Vagina (tissue), 2 donors: ENCODE measurements at regions not wholly inside any gene's neighbourhood (a gene's known extent, or its start where the extent isn't known, plus 50 kb on each side); places are given as distances from the start of the nearest gene placed in this dataset.

Experiments used
- DNase-seq, 2 donors: peaks; one replicate each; pipeline ENCODE4 v3.0.0-alpha.2; 2017; ENCODE audit errors: extremely low spot score in 2 of 2
- H3K27ac ChIP-seq: fragments of 200-600 bp; sonication (generic); one replicate; pipeline ENCODE4 v1.5.1; 2019
- H3K27me3 ChIP-seq: fragments of 200-600 bp; sonication (generic); one replicate; pipeline ENCODE4 v1.5.1; 2019
- H3K36me3 ChIP-seq, 2 donors: fragments of 200-600 bp; sonication (generic); one replicate each; pipeline ENCODE4 v1.5.1; 2017 to 2019
- H3K4me1 ChIP-seq: fragments of 200-600 bp; sonication (generic); one replicate; pipeline ENCODE4 v1.5.1; 2019
- H3K4me3 ChIP-seq, 2 donors: fragments of 200-600 bp; sonication (generic); 1 replicate in 1 of 2; 2 replicates in 1 of 2; pipeline ENCODE4 v1.5.1; 2016 to 2019
- H3K9me3 ChIP-seq: fragments of 200-600 bp; sonication (generic); one replicate; pipeline ENCODE4 v1.5.1; 2019
- CTCF ChIP-seq, 3 experiments: fragments of 450-650 bp in 2 of 3; fragments of 200-600 bp in 1 of 3; sonication (generic) in 1 of 3; IDR thresholded peaks; one replicate each; pipeline ENCODE4 v1.5.1; 2017 to 2019; ENCODE audit warnings: antibody characterized with exemption in 3 of 3, mild to moderate bottlenecking in 2 of 3, moderate library complexity in 2 of 3
- POLR2A ChIP-seq, 2 donors: fragments of 450-650 bp; IDR thresholded peaks; one replicate each; pipeline ENCODE4 v1.6.1; 2017; ENCODE audit warnings: antibody characterized with exemption in 2 of 2, mild to moderate bottlenecking in 2 of 2, moderate library complexity in 2 of 2
- POLR2AphosphoS5 ChIP-seq, 2 donors: sonication (generic); formaldehyde crosslinking; IDR thresholded peaks; one replicate each; pipeline ENCODE4 v1.9.0; 2017; ENCODE audit warnings: antibody characterized with exemption in 2 of 2, mild to moderate bottlenecking in 2 of 2, low read depth in 1 of 2; ENCODE audit not compliant: insufficient read depth in 1 of 2
- intact Hi-C: fragments of 100-400 bp; cut with DNase I; formaldehyde crosslinking; loops from one replicate; pipeline ENCODE4 v1.15.1; 2023

GRCh38 chr5:104626122-104626521 lies 1063.5 kb upstream of the NUDT12 start:
- no peaks in the 10 kb centered on the region for H3K9me3 ChIP-seq

GRCh38 chr5:104612005-104612404 lies 1049.4 kb upstream of the NUDT12 start:
- Histone ChIP-seq H3K9me3 (no peaks in the 10 kb centered on the region), H3K4me1 (no peaks in the 10 kb centered on the region)
- intact Hi-C loops, result no loop called here

More at GRCh38 chr5:104626122-104626521, 1063.5 kb upstream of the NUDT12 start:
- no peak overlapping the region for H3K4me3 ChIP-seq
- intact Hi-C loops, result no loop called here
- no peaks in the 10 kb centered on the region for H3K36me3 ChIP-seq
- H3K4me1 ChIP-seq, result no peaks in the 10 kb centered on the region
- no peak for TF ChIP-seq POLR2A (IDR thresholded peaks at IDR 0.05)
- TF ChIP-seq CTCF (IDR thresholded peaks at IDR 0.05), result no peak
- no peak overlapping the region for H3K27ac ChIP-seq
- H3K27me3 ChIP-seq, result no peaks in the 10 kb centered on the region
- DNase-seq, result no peak

GRCh38 chr5:104611135-104611767 lies 1048.7 kb upstream of the NUDT12 start:
- Histone ChIP-seq H3K4me1 (no peaks in the 10 kb centered on the region), H3K36me3 (no peaks in the 10 kb centered on the region), H3K27ac (no peak overlapping the region), H3K9me3 (no peaks in the 10 kb centered on the region), H3K4me3 (no peak overlapping the region), H3K27me3 (no peaks in the 10 kb centered on the region)
- no peak for TF ChIP-seq CTCF (IDR thresholded peaks at IDR 0.05)
- no peak for TF ChIP-seq POLR2AphosphoS5 (IDR thresholded peaks at IDR 0.05; ENCODE audit: insufficient read depth in 1 of 2, low read depth in 1 of 2)
- no peak for TF ChIP-seq POLR2A (IDR thresholded peaks at IDR 0.05)
- no peak for DNase-seq
- intact Hi-C loops, result no loop called here

More at GRCh38 chr5:104612005-104612404, 1049.4 kb upstream of the NUDT12 start:
- Histone ChIP-seq H3K27me3 (no peaks in the 10 kb centered on the region), H3K4me3 (no peak overlapping the region), H3K27ac (no peak overlapping the region), H3K36me3 (no peaks in the 10 kb centered on the region)
- no peak for DNase-seq
- TF ChIP-seq POLR2A (IDR thresholded peaks at IDR 0.05), result no peak
- TF ChIP-seq CTCF (IDR thresholded peaks at IDR 0.05), result no peak
- no peak for TF ChIP-seq POLR2AphosphoS5 (IDR thresholded peaks at IDR 0.05; ENCODE audit: insufficient read depth in 1 of 2, low read depth in 1 of 2)

GRCh38 chr5:104606258-104606829 lies 1043.8 kb upstream of the NUDT12 start:
- Histone ChIP-seq H3K4me1 (no peaks in the 10 kb centered on the region), H3K4me3 (no peak overlapping the region), H3K36me3 (no peaks in the 10 kb centered on the region), H3K27ac (no peak overlapping the region), H3K9me3 (no peaks in the 10 kb centered on the region), H3K27me3 (no peaks in the 10 kb centered on the region)
- DNase-seq, result no peak
- intact Hi-C loops, result no loop called here
- no peak for TF ChIP-seq CTCF (IDR thresholded peaks at IDR 0.05)
- TF ChIP-seq POLR2AphosphoS5 (IDR thresholded peaks at IDR 0.05; ENCODE audit: insufficient read depth in 1 of 2, low read depth in 1 of 2), result no peak
- no peak for TF ChIP-seq POLR2A (IDR thresholded peaks at IDR 0.05)

GRCh38 chr5:104599726-104600125 lies 1037.1 kb upstream of the NUDT12 start:
- H3K4me1 ChIP-seq, result no peaks in the 10 kb centered on the region
- intact Hi-C loops, result no loop called here
- TF ChIP-seq CTCF (IDR thresholded peaks at IDR 0.05) (no peak), POLR2AphosphoS5 (IDR thresholded peaks at IDR 0.05; ENCODE audit: insufficient read depth in 1 of 2, low read depth in 1 of 2) (no peak), POLR2A (IDR thresholded peaks at IDR 0.05) (no peak)
- H3K36me3 ChIP-seq, result no peaks in the 10 kb centered on the region
- no peak overlapping the region for H3K27ac ChIP-seq
- no peaks in the 10 kb centered on the region for H3K27me3 ChIP-seq
- H3K9me3 ChIP-seq, result no peaks in the 10 kb centered on the region
- DNase-seq, result no peak
- H3K4me3 ChIP-seq, result no peak overlapping the region
